Small intestine (tissue), 7 donors: ENCODE measurements at regions not wholly inside any gene's neighbourhood (a gene's known extent, or its start where the extent isn't known, plus 50 kb on each side); places are given as distances from the start of the nearest gene placed in this dataset.

Experiments used
- DNase-seq, 2 donors: peaks; one replicate each; pipeline versions ENCODE4 v3.0.0 to v3.0.0-alpha.2; 2013
- FAIRE-seq: peaks from 2 replicates; lab custom pipeline; 2012; peaks lifted over from hg19 to GRCh38; lab: Jason Lieb, UNC
- H3K27ac ChIP-seq, 3 donors: one replicate each; pipeline ENCODE4 v1.5.1; 2013; ENCODE audit warnings: low read length in 2 of 3, mild to moderate bottlenecking in 2 of 3, control low read depth in 1 of 3, inconsistent platforms in 1 of 3, low read depth in 1 of 3, moderate library complexity in 1 of 3
- H3K27me3 ChIP-seq, 3 donors: one replicate each; pipeline ENCODE4 v1.6.1; 2013; ENCODE audit warnings: low read length in 3 of 3, inconsistent platforms in 1 of 3; ENCODE audit not compliant: control insufficient read depth in 3 of 3, insufficient read depth in 3 of 3
- H3K36me3 ChIP-seq, 3 donors: one replicate each; pipeline ENCODE4 v1.6.1; 2013; ENCODE audit warnings: low read length in 3 of 3, inconsistent platforms in 1 of 3, low read depth in 1 of 3, mild to moderate bottlenecking in 1 of 3, moderate library complexity in 1 of 3; ENCODE audit not compliant: control insufficient read depth in 3 of 3, insufficient read depth in 2 of 3
- H3K4me1 ChIP-seq, 3 donors: one replicate each; pipeline ENCODE4 v1.6.1; 2013; ENCODE audit warnings: low read length in 2 of 3, inconsistent platforms in 1 of 3, low read depth in 1 of 3, mild to moderate bottlenecking in 1 of 3, moderate library complexity in 1 of 3; ENCODE audit not compliant: control insufficient read depth in 3 of 3, insufficient read depth in 2 of 3
- H3K4me3 ChIP-seq, 3 donors: one replicate each; pipeline ENCODE4 v1.5.1; 2013; ENCODE audit warnings: low read length in 3 of 3, control low read depth in 1 of 3, inconsistent platforms in 1 of 3, low read depth in 1 of 3, mild to moderate bottlenecking in 1 of 3, moderate library complexity in 1 of 3
- H3K9me3 ChIP-seq, 2 donors: one replicate each; pipeline ENCODE4 v1.6.1; 2013; ENCODE audit warnings: low read depth in 1 of 2, low read length in 1 of 2; ENCODE audit not compliant: control insufficient read depth in 2 of 2, insufficient read depth in 1 of 2
- WGBS, 3 donors: extraction: QIAGEN DNeasy Blood & Tissue Kit; methylation state at CpG; one replicate each; pipeline ENCODE4 v1.1.7; 2013; 5-methylcytosine and 5-hydroxymethylcytosine counted together
- donor health status: healthy with polysubstance abuse.
- donor health status: control.
- donor health status: control.
- donor health status: Bipolar disorder and iron deficiency.
- donor health status: healthy.

DNA sequence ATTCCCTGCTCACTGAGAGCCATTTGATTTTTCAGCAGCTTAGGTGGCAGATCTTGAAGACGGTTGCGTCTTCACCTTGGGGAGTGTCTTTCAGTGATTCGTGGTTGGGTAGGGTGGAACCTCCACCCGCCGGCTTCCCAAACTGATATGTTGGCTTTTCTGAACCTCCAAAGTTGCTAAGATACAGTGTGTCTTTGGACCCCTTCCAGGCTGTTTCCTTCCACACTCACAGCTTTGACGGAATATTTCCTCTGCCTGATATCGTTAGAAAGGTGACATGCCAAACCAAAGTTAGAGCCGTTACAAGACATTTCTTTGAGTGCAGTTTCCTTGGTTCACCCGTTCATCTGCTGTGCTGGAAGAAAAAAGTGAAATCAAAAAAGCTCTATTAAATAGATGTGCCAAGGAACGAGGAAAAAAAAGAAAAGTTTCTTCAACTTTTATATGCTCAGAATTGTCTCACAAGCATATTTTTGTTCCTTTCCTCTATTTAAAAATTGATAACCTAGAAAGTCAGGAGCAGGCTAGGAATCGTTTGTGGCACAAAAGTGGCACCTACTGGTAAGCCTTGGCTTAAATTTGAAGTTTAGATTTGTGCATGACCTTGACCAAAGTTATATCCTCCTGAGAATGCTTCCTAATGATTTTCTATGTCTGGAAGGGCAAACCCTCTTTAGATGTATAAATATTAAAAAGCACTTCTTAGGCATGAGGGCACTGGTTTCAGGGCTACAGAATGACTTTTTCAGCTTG is 270.7 kb upstream of the WWC1 start:
- no peak for FAIRE-seq

DNA sequence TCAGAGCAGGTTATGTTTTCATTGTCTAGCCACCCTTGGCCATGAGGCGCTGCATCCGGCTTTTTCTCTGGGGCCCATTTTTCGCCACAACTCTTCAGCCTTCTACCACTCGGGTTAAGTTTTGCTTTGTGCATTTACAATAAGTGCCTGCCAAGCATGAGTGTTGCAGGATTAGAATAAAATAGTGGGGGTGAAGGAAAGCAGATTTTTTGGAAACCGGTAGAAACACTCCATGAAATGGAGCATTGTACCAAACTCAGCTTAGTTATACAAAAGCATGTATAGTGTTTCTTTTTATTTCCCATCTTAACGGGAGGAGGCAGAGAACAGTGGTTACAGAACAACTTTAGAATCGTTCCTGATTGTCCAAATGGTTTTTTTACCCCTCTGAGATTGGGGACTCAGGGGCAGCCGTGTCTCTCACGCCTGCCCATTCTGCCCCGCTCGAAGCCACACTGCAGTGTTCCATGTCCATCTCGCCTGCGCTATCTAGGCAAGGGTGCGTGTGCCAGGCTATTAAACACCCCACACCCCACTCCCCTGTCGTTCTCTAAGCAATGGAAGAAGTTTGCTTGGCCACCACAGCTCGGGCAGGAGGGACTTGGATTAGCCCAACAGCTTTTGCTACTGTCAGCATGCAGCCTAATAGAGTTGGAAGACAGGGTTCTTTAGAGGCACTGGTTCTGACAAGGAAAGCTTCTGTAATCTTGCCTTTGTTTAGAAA is 268.8 kb upstream of the WWC1 start:
- FAIRE-seq, result no peak
- WGBS, 3 donors, result 72 to 78% (median 77%) methylated on average over 16 of the region's 16 CpGs
- Histone ChIP-seq H3K27ac (no peak overlapping the region), H3K9me3 (no peaks in the 10 kb centered on the region), H3K27me3 (peaks cover 0 to 4% (median 0%) of the 10 kb centered on the region in 3 donors), H3K36me3 (no peaks in the 10 kb centered on the region), H3K4me1 (no peaks in the 10 kb centered on the region), H3K4me3 (no peak overlapping the region)
- DNase-seq, result no peak

More for the DNA sequence above, 270.7 kb upstream of the WWC1 start:
- WGBS, 3 donors, result 56 to 66% (median 56%) methylated on average over 11 of the region's 11 CpGs
- H3K9me3 ChIP-seq, result no peaks in the 10 kb centered on the region
- H3K27ac ChIP-seq, result no peak overlapping the region
- no peaks in the 10 kb centered on the region for H3K36me3 ChIP-seq
- H3K4me1 ChIP-seq, result no peaks in the 10 kb centered on the region
- H3K27me3 ChIP-seq, result peaks cover 0 to 4% (median 0%) of the 10 kb centered on the region in 3 donors
- no peak overlapping the region for H3K4me3 ChIP-seq
- no peak for DNase-seq

DNA sequence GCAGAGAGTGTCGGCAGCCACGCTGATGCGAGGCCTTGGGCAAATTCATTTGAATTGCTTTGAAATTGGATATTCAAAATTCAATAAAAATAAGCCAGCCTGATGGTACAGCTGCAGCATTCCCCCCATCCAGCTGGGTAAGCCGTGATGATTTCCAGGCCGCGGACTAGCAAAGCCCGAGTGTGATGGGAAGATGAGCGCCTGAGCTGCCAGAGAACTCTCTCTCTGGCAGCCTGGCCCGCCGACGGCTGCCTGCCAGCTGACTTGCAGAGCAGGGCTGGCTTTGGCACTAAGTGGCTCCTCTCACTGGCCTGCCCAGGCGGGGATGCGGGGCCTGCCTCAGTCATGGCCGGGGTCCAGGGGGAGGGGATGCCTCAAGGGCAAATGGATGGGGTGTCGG is 268.3 kb upstream of the WWC1 start:
- DNase-seq (no peak), FAIRE-seq (no peak)
- 61 to 77% (median 72%) methylated on average over 15 of the region's 15 CpGs for WGBS, 3 donors
- no peaks in the 10 kb centered on the region for H3K9me3 ChIP-seq
- no peaks in the 10 kb centered on the region for H3K36me3 ChIP-seq
- no peak overlapping the region for H3K27ac ChIP-seq
- no peak overlapping the region for H3K4me3 ChIP-seq
- no peaks in the 10 kb centered on the region for H3K4me1 ChIP-seq
- peaks cover 0 to 4% (median 0%) of the 10 kb centered on the region in 3 donors for H3K27me3 ChIP-seq

DNA sequence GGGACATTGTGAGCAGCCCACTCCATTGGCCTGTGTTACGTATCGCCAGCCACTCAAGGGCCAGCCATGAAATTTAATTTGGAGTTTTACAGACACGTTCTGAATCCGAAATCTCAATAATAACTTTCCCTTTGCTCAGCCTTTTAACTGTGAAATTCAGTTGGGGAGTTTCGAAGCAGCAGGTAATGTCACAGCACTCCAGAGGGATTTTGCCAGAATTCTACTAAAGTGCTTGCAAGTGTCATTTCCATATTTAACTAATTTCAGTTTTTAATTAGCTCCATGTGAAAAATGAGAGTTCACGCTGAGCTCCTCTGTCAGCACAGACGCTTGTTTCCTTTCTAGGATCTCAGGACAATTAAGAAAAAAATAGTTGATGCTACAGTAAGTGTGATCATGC is 267.1 kb upstream of the WWC1 start:
- H3K9me3 ChIP-seq, result peaks cover 0 to 3% of the 10 kb centered on the region in 2 donors
- no peak for FAIRE-seq

DNA sequence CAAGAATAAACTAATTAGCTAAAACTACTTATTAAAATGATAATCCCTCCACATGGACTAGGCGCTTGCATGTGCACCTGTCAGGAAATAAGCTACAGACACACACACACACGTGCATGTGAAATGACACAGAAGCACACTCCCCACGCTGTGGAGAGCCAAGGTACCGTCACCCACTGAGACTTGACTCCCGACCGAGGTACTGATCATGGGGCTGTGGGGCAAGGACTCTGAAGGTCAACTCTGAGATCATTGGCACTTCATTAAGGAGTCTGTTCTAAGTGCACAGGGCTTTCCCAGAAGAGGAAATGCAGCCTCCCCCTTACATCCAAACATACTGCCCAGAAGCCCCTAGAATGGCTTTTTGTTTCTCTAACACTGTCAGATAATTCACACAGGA is 264.4 kb upstream of the WWC1 start:
- DNase-seq, result no peak
- Histone ChIP-seq H3K27me3 (no peaks in the 10 kb centered on the region), H3K9me3 (peaks cover 0 to 3% of the 10 kb centered on the region in 2 donors), H3K4me1 (no peaks in the 10 kb centered on the region), H3K36me3 (no peaks in the 10 kb centered on the region), H3K27ac (no peak overlapping the region), H3K4me3 (no peak overlapping the region)
- no peak for FAIRE-seq
- WGBS, 3 donors, result 61 to 64% (median 63%) methylated on average over 6 of the region's 6 CpGs

More for the DNA sequence above, 267.1 kb upstream of the WWC1 start:
- Histone ChIP-seq H3K36me3 (no peaks in the 10 kb centered on the region), H3K27ac (no peak overlapping the region), H3K27me3 (peaks cover 0 to 4% (median 0%) of the 10 kb centered on the region in 3 donors), H3K4me3 (no peak overlapping the region), H3K4me1 (no peaks in the 10 kb centered on the region)
- DNase-seq, result no peak
- 91 to 93% (median 92%) methylated on average over 7 of the region's 7 CpGs for WGBS, 3 donors

DNA sequence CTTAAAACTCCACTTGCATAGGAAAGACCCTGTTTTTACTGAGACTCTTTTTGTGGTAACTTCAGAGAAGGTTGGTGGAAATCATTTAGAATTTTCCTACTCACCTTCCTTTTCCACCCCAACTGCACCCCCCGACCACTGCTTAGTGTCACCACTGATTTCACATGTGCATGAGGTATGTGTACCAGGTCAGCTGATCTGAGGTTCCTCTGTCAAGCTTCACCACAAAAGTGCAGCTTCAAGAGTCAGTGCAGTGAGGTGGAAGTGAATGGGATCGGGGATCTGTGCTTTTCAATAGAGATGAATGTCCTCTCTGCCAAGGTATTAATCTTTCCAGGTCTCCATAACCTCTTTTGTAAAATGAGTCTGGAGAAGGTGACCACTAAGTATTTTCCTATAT is 260.5 kb upstream of the WWC1 start:
- no peak for FAIRE-seq
- Histone ChIP-seq H3K4me3 (no peak overlapping the region), H3K27me3 (no peaks in the 10 kb centered on the region), H3K36me3 (no peaks in the 10 kb centered on the region), H3K4me1 (no peaks in the 10 kb centered on the region), H3K27ac (no peak overlapping the region), H3K9me3 (peaks cover 0 to 3% of the 10 kb centered on the region in 2 donors)
- WGBS, 3 donors, result 44 to 59% (median 46%) methylated on average over 2 of the region's 2 CpGs
- no peak for DNase-seq

DNA sequence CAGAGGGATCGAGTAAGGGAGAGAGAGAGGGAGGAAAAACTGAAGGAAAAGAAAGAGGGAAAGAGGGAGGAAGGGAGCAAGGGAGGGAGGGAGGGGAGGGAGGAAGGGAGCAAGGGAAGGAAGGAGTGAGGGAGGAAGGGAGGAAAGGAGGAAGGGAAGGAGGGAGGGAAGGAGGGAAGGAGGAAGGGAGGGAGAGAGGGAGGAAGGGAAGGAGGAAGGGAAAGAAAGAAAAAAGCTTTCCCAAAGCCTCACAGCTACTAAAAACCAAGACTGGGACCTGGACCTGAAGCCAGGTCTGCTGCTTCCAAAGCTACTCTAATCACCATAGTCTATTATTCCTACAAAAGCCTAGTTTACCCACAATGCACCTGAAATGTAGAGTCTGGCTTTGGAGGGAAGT is 259.8 kb upstream of the WWC1 start:
- no peaks in the 10 kb centered on the region for H3K4me1 ChIP-seq
- no peaks in the 10 kb centered on the region for H3K27me3 ChIP-seq
- no peaks in the 10 kb centered on the region for H3K36me3 ChIP-seq
- H3K9me3 ChIP-seq, result peaks cover 0 to 3% of the 10 kb centered on the region in 2 donors
- FAIRE-seq (no peak), DNase-seq (no peak)
- H3K4me3 ChIP-seq, result no peak overlapping the region
- WGBS, 3 donors, result 55 to 72% (median 60%) methylated on average over 1 of the region's 1 CpG
- H3K27ac ChIP-seq, result no peak overlapping the region

DNA sequence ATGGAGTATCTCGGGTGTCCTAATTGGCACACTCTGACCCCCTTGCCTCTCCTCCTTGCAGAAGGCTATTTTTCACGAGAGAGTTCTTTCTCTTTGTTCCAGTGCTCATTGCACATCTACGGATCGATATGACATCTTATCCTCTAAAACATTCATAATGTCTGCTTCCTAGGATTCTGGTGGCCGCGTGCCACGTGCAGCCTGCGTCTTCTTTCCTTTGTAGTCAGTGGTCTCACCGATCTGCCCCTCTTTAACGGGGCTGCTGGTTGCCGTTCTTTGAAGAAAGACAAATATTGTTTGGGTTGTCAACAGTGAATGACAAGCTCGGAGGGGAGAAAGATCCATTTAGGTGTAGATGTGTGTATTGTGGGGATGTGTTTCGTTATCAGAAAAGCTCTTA is 252.4 kb upstream of the WWC1 start:
- no peak for DNase-seq
- 60 to 75% (median 74%) methylated on average over 13 of the region's 13 CpGs for WGBS, 3 donors
- Histone ChIP-seq H3K27me3 (peaks cover 0 to 14% (median 0%) of the 10 kb centered on the region in 3 donors), H3K36me3 (no peaks in the 10 kb centered on the region), H3K27ac (no peak overlapping the region), H3K4me1 (no peaks in the 10 kb centered on the region), H3K9me3 (no peaks in the 10 kb centered on the region), H3K4me3 (no peak overlapping the region)
- no peak for FAIRE-seq
